Right atrium auricular region (tissue), 2 donors: ENCODE measurements at regions not wholly inside any gene's neighbourhood (a gene's known extent, or its start where the extent isn't known, plus 50 kb on each side); places are given as distances from the start of the nearest gene placed in this dataset.

Experiments
- DNase-seq: peaks from one replicate; pipeline ENCODE4 v3.0.0-alpha.2; 2019; ENCODE audit warnings: low spot score
- H3K27ac ChIP-seq, 2 donors: fragments of 200-600 bp; sonication (generic); 1 replicate in 1 of 2; 2 replicates in 1 of 2; pipeline ENCODE4 v1.5.1; 2016 to 2019
- H3K27me3 ChIP-seq, 2 donors: fragments of 200-600 bp; sonication (generic); one replicate each; pipeline versions ENCODE4 v1.5.1 to v1.6.0; 2017 to 2019
- H3K36me3 ChIP-seq: fragments of 200-600 bp; sonication (generic); one replicate; pipeline ENCODE4 v1.5.1; 2016
- H3K4me1 ChIP-seq, 2 donors: fragments of 200-600 bp; sonication (generic); one replicate each; pipeline versions ENCODE4 v1.5.1 to v1.6.0; 2017 to 2019
- H3K4me3 ChIP-seq, 2 donors: fragments of 200-600 bp; sonication (generic); 1 replicate in 1 of 2; 2 replicates in 1 of 2; pipeline ENCODE4 v1.5.1; 2017 to 2019; ENCODE audit warnings: mild to moderate bottlenecking in 1 of 2, moderate library complexity in 1 of 2
- H3K9me3 ChIP-seq, 2 donors: fragments of 200-600 bp; sonication (generic); one replicate each; pipeline ENCODE4 v1.5.1; 2019
- CTCF ChIP-seq, 2 donors: fragments of 200-600 bp; sonication (generic); IDR thresholded peaks; one replicate each; pipeline ENCODE4 v1.5.1; 2019; ENCODE audit warnings: antibody characterized with exemption in 2 of 2

DNA sequence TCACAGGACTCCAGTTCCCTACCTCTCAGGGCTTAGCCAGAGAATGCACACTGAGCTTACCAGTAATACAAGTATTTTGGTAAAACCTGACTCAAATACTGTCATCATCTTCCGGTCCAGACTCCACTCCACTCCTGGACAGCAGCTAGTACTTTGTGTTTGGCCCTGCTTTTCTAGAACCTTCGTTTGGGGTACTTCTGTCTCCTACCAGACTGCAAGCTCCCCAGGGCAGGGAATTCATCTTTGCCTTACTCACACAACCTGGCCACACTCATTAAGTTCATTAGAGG lies 108.9 kb upstream of the CDC42EP3 start:
- TF ChIP-seq CTCF (IDR thresholded peaks at IDR 0.05), result no peak
- H3K27ac ChIP-seq, result no peak overlapping the region
- no peak overlapping the region for H3K4me3 ChIP-seq
- no peaks in the 10 kb centered on the region for H3K27me3 ChIP-seq
- no peaks in the 10 kb centered on the region for H3K36me3 ChIP-seq
- H3K4me1 ChIP-seq, result peaks cover 0 to 22% of the 10 kb centered on the region in 2 donors
- H3K9me3 ChIP-seq, result no peaks in the 10 kb centered on the region
- DNase-seq, result no peak

- no peak overlapping the region for H3K27ac ChIP-seq
Measured at GRCh38 chr2:37781028-37781427, 109.6 kb upstream of the CDC42EP3 start.

DNA sequence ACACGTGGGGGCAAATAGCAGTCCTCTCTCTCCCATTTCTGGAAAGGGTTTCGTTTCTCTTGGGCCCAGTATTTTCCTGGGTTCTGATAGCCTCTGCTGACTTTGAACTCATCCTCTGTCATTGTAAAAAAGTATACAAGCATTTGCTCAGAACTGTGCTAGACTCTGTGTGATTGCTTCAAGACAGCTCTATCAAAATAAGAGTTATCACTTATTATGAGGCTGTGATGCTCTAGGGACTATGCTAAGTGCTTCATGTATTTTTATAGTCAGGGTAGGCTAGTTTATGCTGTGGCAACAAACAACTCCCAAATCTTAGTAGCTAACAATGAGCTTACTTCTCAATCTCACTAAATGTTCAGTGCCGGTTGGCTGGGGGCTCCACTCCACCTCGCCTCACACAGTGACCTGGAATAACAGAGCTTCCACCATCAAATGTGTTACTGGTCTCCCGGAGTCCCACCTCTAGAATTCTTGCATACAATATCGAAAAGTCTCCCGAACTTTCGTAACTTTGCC lies 110.8 kb upstream of the CDC42EP3 start:
- TF ChIP-seq CTCF (IDR thresholded peaks at IDR 0.05), result no peak
- Histone ChIP-seq H3K27ac (peak overlapping the region in 1 of 2 donors; percentile 61), H3K9me3 (no peaks in the 10 kb centered on the region), H3K4me3 (no peak overlapping the region), H3K4me1 (peaks cover 0 to 6% of the 10 kb centered on the region in 2 donors), H3K36me3 (no peaks in the 10 kb centered on the region), H3K27me3 (no peaks in the 10 kb centered on the region)
- no peak for DNase-seq

More at GRCh38 chr2:37781028-37781427, 109.6 kb upstream of the CDC42EP3 start:
- no peak for TF ChIP-seq CTCF (IDR thresholded peaks at IDR 0.05)
- Histone ChIP-seq H3K27me3 (no peaks in the 10 kb centered on the region), H3K4me1 (peaks cover 0 to 15% of the 10 kb centered on the region in 2 donors), H3K4me3 (no peak overlapping the region), H3K36me3 (no peaks in the 10 kb centered on the region), H3K9me3 (no peaks in the 10 kb centered on the region)
- DNase-seq, result no peak

- H3K9me3 ChIP-seq, result peaks cover 0 to 3% of the 10 kb centered on the region in 2 donors
- peak overlapping the region in 1 of 2 donors; percentile 61 for H3K27ac ChIP-seq
- no peaks in the 10 kb centered on the region for H3K27me3 ChIP-seq
- no peak for DNase-seq
- no peaks in the 10 kb centered on the region for H3K36me3 ChIP-seq
- no peak for TF ChIP-seq CTCF (IDR thresholded peaks at IDR 0.05)
- H3K4me1 ChIP-seq, result peaks cover 0 to 6% of the 10 kb centered on the region in 2 donors
- no peak overlapping the region for H3K4me3 ChIP-seq
Measured at GRCh38 chr2:37782721-37783371, 111.4 kb upstream of the CDC42EP3 start.

GRCh38 chr2:37783545-37783944 lies 112.1 kb upstream of the CDC42EP3 start:
- H3K36me3 ChIP-seq, result no peaks in the 10 kb centered on the region
- H3K4me1 ChIP-seq, result peaks cover 0 to 6% of the 10 kb centered on the region in 2 donors
- no peak overlapping the region for H3K4me3 ChIP-seq
- H3K27me3 ChIP-seq, result no peaks in the 10 kb centered on the region
- peaks cover 0 to 10% of the 10 kb centered on the region in 2 donors for H3K9me3 ChIP-seq
- no peak for DNase-seq
- TF ChIP-seq CTCF (IDR thresholded peaks at IDR 0.05), result no peak
- H3K27ac ChIP-seq, result no peak overlapping the region
